Activated CD4-positive, CD25-positive, alpha-beta regulatory T cell treated with anti-CD3 and anti-CD28 coated beads, Interleukin-2, amount 50 U/mL, for 16 hours (primary cell): ENCODE measurements at regions not wholly inside any gene's neighbourhood (a gene's known extent, or its start where the extent isn't known, plus 50 kb on each side); places are given as distances from the start of the nearest gene placed in this dataset.

ENCODE experiments used
- DNase-seq: peaks from one replicate; pipeline ENCODE4 v3.0.0-alpha.2; 2020; ENCODE audit warnings: low read depth, low spot score

DNA sequence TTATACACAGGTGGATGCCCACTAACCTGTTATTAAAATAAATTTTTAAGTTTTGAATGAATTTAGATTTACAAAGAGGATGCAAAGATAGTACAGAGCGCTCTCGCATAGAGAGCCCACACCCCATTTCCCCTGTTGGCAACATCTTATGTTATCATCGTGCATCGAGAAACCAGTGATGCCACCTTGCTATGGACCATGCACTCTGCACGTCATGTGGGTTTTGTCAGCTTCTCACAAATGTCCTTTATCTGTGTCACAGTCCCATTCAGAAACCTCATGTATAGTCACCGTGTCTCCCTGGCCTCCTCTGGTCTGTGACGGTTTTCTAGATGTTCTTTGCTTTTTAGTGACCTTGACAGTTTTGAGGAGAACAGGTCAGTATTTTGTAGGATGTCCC lies 60.0 kb downstream of the ING1 start:
- no peak for DNase-seq

DNA sequence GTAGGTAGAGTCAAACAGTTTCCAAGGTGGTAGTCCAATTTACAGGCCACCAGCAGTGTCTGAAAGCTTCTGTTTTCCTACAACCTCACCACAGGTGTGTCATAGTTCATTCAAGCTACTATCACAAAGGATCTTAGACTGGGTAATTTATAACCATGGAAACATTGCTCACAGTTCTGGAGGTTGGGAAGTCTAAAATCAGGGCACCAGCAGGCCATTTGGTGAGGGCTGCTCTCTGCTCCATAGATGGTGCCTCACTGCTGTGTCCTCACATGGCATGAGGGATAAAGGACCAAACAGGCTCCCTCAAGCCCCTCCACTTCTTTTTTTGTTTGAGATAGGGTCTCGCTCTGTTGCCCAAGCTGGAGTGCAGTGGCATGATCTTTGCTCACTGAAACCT lies 60.6 kb downstream of the ING1 start:
- DNase-seq, result no peak

DNA sequence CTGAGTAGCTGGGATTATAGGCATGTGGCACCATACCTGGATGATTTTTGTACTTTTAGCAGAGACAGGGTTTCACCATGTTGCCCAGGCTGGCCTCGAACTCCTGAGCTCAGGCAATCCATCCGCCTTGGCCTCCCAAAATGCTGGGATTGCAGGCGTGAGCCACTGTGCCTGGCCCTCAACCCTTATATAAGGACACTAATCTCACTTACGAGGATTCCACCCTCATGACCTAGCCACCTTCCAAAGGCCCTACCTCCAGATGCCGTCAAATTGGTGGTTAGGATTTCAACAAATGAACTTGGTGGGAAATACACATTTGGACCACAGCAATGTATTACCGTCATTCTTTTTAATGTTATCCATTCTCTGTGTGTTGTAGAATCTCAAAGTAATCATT lies 61.0 kb downstream of the ING1 start:
- no peak for DNase-seq

DNA sequence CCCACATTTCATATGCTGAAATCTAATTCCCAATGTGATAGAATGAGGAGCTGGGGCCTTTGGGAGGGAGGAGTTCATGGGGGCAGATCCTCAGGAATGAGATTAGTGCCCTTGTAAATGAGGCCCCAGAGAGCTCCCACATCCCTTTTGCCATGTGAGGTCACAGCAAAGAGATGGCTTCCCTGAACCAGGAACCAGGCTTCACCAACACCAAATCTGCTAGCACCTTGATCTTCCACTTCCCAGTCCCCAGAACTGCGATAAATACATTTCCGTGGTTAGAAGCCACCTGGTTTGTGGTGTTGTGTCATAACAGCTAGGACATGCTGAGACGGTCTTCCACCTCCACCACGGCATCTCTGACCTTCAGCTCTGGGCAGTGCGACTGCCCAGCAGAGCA lies 62.1 kb downstream of the ING1 start:
- no peak for DNase-seq

DNA sequence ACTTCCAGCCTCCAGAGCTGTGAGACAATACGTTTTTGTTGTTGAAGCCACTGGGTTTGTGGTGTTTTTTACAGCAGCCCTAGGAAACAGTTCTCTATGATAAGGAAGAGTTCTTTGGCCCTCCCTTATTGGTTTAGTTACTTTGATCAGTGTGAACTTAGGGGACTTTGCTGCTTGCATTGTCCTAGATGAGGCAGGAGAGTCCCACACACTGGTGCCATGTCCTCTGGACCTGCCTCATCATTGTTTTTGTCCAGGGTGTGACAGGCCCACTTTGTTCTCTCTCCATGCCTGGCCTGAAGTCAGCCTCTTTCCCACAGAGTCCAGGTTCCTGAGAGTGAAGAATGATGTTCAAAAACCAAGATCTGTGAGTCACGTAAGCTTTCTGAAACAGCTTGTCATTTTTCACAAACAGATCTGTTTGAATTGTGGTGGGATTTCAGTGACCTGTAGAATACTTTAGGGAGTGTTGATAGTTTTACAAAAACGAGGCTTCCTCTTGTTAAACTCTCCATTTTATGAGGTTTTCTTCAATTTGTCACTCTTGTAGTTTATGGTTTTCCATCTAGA lies 63.8 kb downstream of the ING1 start:
- no peak for DNase-seq

DNA sequence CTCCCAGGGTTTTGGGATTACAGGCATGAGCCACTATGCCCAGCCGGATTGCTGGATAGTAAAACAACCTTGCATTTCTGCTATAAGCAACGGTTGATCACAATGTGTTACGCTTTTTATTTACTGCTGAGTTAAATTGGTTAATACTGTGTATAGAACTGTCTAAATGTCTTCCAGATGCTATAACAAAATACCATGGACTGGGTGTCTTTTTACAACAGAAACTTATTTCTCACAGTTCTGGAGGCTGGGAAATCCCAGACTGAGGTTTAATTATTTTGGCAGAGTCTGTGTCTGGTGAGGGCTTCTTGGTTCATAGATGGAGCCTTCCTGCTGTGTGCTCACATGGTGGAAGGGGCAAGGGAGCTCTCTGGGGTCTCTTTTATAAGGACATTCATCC lies 65.5 kb downstream of the ING1 start:
- no peak for DNase-seq

DNA sequence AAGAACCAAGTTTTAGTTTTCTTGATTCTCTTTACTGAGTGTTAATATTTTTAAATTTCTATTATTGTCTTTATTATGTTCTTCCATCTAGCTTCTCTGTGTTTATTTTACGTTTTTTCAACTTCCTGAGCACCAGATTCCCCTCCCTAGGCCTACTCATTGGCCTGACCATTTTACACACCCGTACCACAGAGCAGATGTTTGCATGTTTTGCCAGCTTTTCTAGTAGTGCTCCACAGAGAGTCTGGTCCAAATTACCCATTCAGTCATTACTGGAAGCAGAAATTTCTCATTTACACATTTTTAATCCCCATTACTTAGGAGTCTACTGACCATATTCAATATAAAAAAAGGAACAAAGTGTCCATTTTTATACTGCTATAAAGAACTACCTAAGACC lies 66.9 kb downstream of the ING1 start:
- no peak for DNase-seq

DNA sequence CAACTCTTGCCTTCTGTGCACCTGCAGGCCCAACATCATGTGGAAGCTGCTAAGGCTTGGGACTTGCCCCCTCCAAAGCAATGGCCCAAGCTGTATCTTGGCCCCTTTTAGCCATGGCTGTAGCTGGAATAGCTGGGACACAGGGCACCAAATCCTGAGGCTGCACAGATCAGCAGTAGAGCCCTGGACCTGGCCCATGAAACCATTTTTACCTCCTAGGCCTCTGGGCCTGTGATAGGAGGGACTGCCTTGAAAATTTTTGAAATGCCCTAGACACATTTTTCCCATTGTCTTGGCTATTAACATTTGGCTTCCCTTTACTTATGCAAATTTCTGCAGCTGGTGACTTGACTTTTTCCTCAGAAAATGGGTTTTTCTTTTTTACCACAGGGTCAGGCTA lies 68.7 kb downstream of the ING1 start:
- DNase-seq, result no peak

DNA sequence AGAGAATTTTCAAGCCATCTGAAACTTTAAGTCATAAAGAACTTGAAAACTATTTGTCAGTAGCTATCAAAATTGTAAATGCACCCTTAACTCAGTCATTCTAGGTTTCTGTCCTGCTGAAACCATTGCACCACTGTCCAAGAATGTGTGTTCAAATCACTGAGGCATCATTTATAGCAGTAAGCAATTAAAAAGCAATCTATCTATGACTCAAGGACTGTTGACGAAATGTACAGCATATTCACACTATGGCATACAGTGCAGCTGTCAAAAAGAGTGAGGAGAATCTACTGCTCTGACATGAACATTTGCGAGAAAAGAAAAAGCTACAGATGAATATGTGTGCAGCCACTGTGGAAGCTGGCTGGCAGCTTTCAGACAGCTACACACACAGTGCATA lies 71.2 kb downstream of the ING1 start:
- no peak for DNase-seq

DNA sequence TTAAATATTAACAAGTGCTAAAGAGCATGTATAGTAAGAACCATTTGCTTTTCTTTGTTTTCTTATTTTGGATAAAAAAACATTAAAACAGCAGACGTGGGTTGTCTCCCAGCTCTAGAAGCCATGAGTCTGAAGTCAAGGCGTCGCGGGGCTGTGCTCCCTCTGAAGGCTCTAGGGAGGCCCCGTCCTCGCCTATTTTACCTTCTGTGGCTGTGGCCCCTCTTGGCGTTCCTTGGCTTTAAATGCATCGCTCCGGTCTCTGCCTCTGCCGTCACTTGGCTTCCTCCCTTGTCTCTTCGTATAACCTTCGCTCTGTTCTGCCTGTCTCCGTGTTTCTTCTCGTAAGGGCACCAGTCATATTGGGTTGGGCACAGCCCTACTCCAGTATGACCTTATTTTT lies 75.3 kb downstream of the ING1 start:
- DNase-seq, result no peak

DNA sequence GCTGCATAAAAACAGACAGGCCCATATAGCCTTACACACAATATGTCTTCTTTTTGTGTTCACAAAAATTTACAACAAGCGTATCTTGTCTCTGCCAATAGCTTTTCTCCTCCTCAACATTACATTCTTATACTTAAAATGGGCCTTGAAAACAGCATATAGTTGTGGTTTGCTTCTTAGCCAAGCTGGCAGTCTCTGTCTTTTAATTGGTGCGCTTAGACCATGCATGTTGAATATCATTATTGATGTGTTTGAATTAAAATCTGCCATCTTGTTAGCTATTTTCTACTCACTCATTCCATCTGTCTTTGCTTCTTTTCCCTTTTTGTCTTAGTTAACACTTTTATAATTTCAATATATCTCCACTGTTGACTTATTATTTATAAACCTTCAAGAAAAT lies 76.4 kb downstream of the ING1 start:
- DNase-seq, result no peak

DNA sequence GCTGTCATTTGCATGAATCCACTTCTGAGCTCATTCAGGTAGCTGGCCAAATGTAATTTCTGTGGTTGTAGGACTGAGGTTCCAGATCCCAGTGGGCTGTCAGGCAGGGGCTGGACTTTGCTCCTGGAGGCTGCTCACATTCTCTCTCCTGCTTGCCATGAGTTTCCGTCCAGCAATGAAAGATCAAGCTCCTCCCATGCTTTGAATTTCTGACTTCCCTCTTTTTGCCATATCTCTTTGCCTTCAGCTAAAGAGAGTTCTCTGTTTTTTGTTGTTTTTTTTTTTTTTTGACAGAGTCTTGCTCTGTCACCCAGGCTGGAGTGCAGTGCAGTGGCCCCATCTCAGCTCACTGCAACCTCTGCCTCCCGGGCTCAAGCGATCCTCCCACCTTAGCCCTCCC lies 76.9 kb downstream of the ING1 start:
- no peak for DNase-seq

DNA sequence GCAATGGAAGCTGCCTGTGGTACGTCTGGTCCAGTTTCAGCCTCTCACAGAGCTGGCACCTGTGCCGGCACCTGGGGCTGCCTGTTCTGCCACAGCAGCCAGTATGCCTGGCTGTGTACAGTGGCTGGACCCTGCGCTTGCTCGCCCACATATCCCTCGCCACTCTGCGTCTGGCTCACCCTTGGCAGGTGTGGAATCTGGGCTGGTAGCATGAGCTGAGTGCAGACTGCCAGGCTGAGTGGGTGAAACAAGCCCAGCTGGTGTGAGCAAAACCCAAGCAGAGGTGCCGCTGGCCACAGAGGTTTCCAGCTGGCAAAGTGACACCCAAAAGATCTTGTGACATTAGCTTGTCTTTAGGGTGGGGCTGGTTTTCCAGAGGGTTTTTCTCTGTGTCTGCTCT lies 80.7 kb downstream of the ING1 start:
- no peak for DNase-seq

DNA sequence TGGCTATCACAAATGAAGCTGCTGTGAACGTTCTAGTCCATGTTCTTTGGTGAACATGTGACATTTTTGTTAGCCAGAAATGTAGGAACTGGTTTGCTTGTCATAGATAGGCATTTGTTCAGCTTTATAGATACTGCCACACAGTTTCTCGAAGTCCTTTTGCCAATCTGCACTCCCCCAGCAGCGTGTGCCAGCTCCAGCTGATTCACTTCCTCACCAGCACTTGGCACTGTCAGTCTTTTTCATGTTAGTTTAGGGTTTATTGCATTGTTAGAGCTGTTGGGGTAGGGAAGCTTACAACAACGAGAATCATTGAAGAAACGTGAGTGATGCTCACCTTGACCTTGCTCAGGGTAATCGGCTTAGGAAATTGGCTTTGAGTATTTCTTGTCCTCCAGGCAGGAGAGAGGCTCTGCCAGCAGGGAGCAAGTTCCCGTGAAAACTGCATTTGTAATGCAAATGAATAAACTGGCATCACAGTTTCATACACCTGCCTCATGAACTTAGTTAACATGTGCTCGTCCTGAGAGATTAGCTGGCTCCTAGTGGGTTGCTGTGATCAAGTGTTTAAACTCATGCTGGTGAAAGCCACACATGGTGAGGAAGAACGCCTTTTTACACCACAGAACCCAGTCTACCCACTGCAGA lies 83.9 kb downstream of the ING1 start:
- no peak for DNase-seq

DNA sequence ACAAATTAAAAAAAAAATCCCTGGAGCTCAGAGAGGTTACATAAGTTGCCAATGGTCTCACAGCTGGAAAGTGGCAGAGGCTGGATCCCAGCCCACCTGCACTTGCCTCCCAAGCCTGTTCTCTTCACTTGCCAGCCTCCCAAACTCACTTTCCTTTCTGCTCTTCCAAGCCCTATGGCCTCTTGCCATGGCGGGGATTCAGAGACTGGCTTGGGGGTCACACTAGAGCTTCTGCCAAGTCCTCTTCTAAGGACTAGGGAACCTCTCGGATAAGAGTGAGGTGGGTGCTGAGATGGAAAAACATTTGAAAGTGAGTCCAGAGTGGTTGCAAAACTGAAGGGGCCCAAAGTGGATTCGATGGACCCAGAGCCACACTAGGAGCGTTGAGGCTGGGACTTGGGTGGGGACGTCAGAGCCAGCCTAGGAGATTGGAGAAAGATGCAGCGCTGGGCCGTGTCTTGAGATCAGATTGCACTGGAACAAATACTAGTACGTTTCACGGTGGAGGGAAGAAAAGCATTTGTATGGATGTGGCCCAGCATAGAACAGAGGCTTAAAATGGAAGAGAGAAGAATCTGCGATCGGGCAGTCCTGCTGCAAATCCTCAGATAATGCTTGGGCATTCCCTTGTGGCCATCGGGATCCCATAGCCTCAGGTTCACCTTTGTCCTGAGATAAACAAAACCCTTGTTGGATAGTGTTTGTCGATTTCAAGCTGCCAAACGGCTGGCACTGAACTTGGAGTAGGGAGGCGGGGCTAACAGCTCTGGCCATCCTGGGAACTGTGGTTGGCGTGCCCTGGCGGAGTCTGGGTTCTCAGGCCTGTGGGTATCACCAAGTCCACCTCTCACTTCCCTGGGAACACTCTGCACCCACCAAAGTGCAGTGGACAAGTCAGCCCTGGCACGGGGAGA lies 84.8 kb downstream of the ING1 start:
- no peak for DNase-seq

DNA sequence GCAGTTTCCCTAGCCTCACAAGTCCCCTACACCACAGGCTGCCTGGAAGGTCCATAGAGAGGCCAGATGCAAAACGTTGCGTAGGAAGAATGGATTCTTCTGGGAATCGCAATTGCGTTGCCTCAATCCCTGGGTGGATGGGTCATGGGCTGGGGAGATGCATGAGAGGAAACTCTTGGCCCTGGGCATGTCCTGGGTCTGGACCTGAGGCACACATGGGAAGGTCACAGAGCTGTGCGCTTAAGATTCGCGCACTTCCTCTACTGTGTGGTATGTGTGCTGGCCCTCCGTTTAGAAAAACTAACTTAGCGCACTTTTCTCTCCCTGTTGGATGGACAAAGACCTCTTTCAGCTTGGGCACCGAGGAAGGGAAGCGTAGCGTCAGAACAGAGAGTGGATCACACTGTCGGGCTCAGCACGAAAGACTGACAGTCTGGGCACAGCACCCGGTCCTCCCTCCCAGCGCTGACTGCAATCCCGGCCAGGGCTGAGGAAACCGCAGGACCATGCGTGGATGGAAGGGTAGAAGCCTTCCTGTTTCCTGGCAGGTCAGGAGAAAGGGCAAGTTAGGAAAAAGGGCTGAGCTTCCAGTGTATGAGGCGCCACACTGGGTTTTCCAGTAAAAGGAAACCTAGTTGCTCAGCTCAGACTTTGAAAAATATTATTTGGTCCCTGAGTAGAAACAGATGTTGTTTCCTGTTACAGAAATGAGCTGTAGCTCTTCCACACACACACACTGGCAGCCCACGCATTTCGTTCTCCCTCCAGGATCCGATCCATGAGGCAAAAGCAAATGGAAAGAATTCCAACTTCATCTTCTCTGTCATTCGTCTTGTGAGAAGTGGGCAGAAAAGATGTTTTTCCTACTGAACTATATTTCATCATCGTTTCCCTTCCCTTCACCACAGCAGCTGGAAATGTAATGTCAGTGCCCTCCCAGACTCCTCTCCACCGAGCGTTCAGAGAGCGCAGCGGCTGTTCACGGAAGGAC lies 86.0 kb downstream of the ING1 start:
- DNase-seq, result no peak

DNA sequence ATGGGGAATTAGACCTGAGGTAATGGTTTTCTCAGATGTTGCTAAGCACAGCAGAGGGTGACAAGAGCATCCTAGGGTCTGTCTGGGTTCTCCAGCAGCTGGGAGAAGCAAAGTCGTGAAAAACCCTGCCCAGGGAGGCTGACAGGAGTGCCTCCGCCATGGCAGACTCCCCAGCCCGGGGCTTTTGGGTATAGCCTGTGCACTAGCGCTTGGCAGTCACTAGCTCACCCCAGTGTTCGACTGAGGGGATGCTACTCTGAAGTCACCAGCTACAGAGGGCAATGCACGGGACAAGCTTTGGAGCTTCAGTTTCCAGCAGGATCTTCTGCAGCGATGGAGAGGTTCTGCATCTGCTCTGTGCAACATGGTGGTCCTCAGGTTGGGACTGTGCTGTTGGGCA lies 87.5 kb downstream of the ING1 start:
- no peak for DNase-seq

DNA sequence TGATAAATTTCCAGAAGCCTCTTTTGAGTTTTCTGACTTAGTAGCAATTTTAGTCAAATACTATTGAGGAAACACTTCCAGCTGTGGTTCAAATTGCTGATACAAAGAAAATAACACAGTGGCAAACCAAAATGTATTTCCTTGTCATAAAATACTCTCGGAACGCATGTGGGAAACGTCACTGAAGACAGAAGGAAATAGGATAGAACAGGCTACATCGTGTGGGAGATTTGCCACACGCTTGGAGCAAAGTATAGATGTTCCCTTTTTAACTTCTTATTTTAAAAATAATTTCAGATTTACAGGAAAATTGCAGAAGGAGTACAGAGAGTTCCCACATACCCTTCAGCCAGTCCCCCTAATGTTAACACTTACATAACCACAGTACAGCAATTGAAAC lies 88.8 kb downstream of the ING1 start:
- DNase-seq, result no peak

DNA sequence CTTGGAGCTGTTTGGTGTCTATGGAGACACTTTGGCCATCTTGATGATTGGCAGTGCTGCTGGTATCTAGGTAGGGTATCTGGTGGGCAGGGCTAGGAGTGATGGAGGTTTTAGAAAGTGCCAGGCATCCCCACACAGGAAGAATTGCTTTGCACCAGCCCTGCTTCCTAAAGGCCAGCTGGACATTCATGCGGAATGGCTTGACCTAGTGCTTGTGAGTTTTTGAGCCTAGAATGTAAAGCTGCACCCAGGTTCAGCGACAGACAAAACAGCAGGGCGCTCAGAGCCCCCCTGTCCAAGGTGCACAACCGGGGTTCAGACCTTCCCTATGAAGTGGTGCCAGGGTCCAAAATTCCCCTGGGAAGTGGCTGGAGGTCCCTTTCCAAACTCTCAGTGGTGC lies 93.1 kb downstream of the ING1 start:
- no peak for DNase-seq

DNA sequence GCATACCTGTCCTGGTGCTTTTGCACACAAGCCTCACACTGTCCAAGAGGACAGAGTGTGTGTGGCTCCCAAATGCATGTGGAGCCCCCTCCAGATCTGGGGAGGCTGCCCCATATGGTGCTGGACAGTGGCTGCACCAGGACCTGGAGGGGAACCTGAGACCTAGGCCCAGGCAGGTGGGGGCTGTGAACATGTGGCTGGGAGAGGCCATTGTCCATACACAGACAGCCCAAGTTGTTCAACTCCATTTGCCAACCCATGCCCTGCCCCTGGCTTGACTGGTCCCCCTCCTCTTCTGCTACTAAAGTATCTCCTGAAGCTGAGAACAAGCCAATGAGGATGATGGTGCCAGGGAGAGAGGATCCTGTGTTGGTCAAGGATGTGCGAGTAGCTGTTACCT lies 94.0 kb downstream of the ING1 start:
- DNase-seq, result no peak

DNA sequence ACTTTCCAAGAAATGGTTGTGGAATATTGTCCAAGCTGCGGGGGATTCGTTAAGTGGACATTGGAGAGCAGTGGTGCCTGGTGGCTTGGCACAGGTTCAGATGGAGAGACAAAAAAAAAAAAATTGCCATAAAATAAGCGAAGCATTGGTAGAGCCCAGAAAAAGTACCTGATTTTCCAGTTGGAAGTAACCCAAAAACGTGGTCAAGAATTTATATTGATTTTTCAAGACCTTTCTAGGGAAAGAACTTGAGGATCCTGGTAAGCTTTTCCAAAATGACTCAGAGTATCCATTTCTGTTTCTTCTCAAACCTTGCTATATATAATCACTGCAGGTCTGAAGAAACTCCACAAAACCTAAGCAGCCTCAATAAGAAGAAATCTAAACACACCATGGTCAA lies 94.6 kb downstream of the ING1 start:
- no peak for DNase-seq
